ENCODE measurements at regions not wholly inside any gene's neighbourhood (a gene's known extent, or its start where the extent isn't known, plus 50 kb on each side); places are given as distances from the start of the nearest gene placed in this dataset.

GRCh38 chr4:35463251-35463952 is 780.9 kb downstream of the ARAP2 start:
- no peak for TF ChIP-seq CTCF (IDR thresholded peaks at IDR 0.05)
- no peak for TF ChIP-seq POLR2A (IDR thresholded peaks at IDR 0.05)
- no peak for TF ChIP-seq EP300 (IDR thresholded peaks at IDR 0.05)
